Nucleus accumbens (tissue), 56 donors: ENCODE measurements at regions not wholly inside any gene's neighbourhood (a gene's known extent, or its start where the extent isn't known, plus 50 kb on each side); places are given as distances from the start of the nearest gene placed in this dataset.

Source experiments
- DNase-seq, 56 donors: peaks; one replicate each; lab custom pipeline; 2025; lab: John Stamatoyannopoulos, UW

DNA sequence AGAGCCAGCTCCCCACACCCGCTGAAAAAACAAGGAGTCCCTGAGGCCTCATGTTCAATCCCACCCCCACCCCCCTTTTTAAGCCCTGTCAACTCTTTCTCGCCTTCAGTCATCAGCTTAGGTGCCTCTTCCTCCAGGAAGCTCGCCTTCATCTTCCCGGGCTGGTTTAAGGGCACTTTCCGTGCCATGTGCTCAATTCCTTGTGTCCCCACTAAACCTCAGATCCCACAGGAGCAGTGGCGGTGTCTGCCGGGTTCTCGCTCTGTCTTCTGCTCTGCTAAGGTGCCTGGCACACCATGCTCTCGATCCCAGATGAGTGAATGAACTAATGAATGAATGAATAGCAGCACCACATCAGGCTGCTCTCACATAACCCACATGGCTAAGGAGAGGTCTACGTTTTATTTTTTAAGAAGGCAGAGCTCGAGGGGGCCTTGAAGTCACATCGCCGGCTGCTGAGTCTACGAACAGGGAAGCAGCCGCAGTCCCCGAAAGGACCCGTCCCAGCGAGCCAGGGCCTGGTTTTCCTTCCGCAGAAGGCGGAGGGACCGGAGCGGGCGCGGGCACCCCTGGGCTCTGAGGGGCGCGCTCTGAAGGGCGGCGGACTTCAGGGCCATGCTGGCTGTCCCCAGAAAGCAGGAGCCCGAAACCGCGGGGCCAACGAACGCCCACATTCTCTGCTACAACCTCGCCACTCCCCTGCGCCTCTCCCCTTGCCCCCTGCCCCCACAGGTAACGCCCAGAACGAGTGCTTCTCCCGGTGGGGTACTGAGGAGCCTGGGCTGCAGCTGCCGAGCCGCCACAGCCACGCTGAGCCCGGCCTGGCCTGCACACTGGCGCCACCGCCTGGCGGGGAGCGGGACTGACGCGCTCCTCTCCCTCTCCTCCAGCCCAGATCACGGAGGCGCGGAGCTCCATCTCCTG lies 73.4 kb upstream of the KCNMA1 start:
- peak in 51 of 56 donors; percentile 8 to 82 (median 47) for DNase-seq

- DNase-seq: no peak
These were observed 72.5 kb upstream of the KCNMA1 start for GRCh38 chr10:77710081-77710551.

GRCh38 chr10:77707570-77707969 lies 70.0 kb upstream of the KCNMA1 start:
- no peak for DNase-seq

DNA sequence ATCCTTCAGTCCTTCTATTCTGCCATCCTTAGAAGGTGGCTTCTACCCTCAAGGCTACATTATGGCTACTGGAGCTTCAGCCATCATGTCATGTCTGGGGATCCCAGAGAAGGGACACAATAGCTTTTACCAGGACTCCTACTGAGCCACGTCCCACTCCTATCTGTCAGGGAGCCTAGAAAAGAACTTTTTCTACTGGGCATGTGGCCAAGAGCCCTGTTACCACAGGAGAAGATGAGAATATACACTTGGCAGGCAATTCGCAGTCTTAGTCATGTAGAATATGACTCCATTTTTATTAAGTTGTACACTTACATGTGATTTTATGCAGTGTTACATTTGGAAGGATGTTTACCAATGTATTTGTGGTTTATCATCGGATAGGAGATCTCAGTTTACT lies 64.6 kb upstream of the KCNMA1 start:
- no peak for DNase-seq

DNA sequence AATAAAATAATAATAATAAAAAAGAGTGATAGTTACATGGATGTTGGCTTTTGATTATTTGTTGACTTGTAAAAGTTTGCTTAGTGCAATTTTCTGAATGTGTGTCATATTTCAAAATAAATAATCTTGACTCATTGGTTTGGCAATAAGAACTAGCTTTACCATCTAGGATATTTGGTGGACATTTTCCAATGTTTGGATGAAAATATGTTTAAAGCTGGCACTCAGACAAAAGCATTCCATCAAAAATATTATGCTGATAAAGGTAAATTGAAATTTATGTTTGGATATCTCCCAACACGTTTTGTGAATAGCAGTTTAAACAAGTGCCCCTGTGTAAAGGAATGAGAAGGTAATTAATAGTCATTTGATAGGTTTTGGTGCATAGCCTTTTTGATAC lies 62.5 kb upstream of the KCNMA1 start:
- DNase-seq: no peak

DNA sequence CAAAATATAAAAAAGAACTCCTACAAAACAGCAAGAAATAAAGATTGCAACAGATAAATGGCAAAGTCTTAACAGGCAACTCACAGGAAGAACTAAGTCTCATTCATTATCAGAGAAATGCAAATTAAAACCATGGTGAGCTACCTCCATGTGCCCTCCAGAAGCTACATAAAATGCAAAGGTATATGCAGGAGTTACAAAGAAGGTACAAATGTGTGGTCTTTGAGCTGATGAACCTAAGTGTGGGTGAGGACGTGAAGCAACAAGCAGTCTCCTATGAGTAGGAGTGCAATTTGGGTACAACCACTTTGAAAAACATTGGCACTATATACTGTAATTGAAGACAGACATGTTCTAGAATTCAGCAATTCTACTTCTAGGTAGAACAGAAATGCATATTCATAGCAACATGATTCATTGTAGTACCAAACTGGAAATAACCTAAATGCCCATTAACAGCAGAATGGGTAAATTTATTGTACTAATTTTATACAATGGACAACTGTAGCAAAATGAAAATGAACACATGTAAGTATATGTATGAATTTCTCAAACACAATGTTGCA lies 61.6 kb upstream of the KCNMA1 start:
- DNase-seq: no peak

GRCh38 chr10:77698267-77698931 lies 60.8 kb upstream of the KCNMA1 start:
- DNase-seq: no peak

GRCh38 chr10:77696584-77696983 lies 59.0 kb upstream of the KCNMA1 start:
- no peak for DNase-seq

DNA sequence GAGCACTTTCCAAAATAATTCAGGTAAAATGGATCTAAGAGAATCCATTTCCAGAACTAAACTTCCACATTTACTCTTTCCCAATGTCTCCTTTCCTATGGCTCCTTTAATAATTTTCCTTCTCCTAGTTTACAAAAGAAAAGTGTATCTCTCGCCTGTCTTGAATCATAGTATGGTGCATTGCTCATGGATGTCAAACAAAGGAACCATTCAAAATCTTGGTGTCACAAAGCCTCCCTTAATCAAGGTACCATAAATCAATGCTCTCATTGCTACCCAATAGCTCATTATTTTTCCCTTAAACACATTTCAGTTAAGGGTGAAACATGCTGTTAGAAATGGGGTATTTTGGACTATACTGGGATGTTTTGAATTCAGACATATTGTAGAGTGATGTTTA lies 57.6 kb upstream of the KCNMA1 start:
- no peak for DNase-seq

GRCh38 chr10:77692782-77693181 lies 55.2 kb upstream of the KCNMA1 start:
- DNase-seq: no peak

GRCh38 chr10:77689339-77689738 lies 51.7 kb upstream of the KCNMA1 start:
- DNase-seq: no peak

DNA sequence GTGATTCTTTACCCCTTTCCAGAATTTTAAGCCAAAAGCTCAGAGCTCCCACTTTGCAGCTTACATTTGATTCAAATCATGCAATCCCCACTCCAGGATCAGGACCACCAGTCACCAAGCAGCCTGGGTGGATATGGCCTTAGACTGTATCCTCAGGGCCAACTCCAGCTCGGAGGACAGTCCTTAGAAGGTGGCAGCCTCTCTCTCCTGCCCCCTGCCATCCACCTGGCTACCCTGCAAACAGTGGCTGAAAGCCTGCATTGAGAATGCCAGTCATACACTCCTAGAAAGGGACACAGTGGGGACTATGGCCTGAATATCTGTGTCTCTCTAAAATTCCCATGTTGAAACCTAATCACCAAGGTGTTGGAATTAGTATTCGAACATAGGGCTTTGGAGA lies 50.0 kb upstream of the KCNMA1 start:
- no peak for DNase-seq
